ENCODE measurements at regions not wholly inside any gene's neighbourhood (a gene's known extent, or its start where the extent isn't known, plus 50 kb on each side); places are given as distances from the start of the nearest gene placed in this dataset.

- DNase-seq (ENCODE audit: low read depth): no peak
- TF ChIP-seq CTCF (IDR thresholded peaks at IDR 0.05; ENCODE audit: control insufficient read depth, extremely low read depth, insufficient read depth): no peak
- H3K4me3 ChIP-seq (ENCODE audit: low read depth, low read length): no peak overlapping the region
These were observed 1090.0 kb downstream of the EPHA7 start for GRCh38 chr6:92329208-92329847.

- TF ChIP-seq CTCF (IDR thresholded peaks at IDR 0.05; ENCODE audit: control insufficient read depth, extremely low read depth, insufficient read depth): no peak
- no peak for DNase-seq (ENCODE audit: low read depth)
- H3K4me3 ChIP-seq (ENCODE audit: low read depth, low read length): no peak overlapping the region
These were observed 1104.0 kb downstream of the EPHA7 start for GRCh38 chr6:92315312-92315711.

- H3K4me3 ChIP-seq (ENCODE audit: low read depth, low read length): no peak overlapping the region
- no peak for TF ChIP-seq CTCF (IDR thresholded peaks at IDR 0.05; ENCODE audit: control insufficient read depth, extremely low read depth, insufficient read depth)
- no peak for DNase-seq (ENCODE audit: low read depth)
These were observed 1122.3 kb downstream of the EPHA7 start for GRCh38 chr6:92297101-92297500.

- no peak for TF ChIP-seq CTCF (IDR thresholded peaks at IDR 0.05; ENCODE audit: control insufficient read depth, extremely low read depth, insufficient read depth)
- no peak for DNase-seq (ENCODE audit: low read depth)
- no peak overlapping the region for H3K4me3 ChIP-seq (ENCODE audit: low read depth, low read length)
These were observed 1127.3 kb downstream of the EPHA7 start for GRCh38 chr6:92292067-92292466.

GRCh38 chr6:92289831-92290230 is 1129.5 kb downstream of the EPHA7 start:
- TF ChIP-seq CTCF (IDR thresholded peaks at IDR 0.05; ENCODE audit: control insufficient read depth, extremely low read depth, insufficient read depth): no peak
- no peak for DNase-seq (ENCODE audit: low read depth)
- no peak overlapping the region for H3K4me3 ChIP-seq (ENCODE audit: low read depth, low read length)

GRCh38 chr6:92281571-92282076 is 1137.7 kb downstream of the EPHA7 start:
- TF ChIP-seq CTCF (IDR thresholded peaks at IDR 0.05; ENCODE audit: control insufficient read depth, extremely low read depth, insufficient read depth): no peak
- no peak for DNase-seq (ENCODE audit: low read depth)
- no peak overlapping the region for H3K4me3 ChIP-seq (ENCODE audit: low read depth, low read length)

- DNase-seq (ENCODE audit: low read depth): no peak
- H3K4me3 ChIP-seq (ENCODE audit: low read depth, low read length): no peak overlapping the region
- no peak for TF ChIP-seq CTCF (IDR thresholded peaks at IDR 0.05; ENCODE audit: control insufficient read depth, extremely low read depth, insufficient read depth)
These were observed 1144.2 kb downstream of the EPHA7 start for GRCh38 chr6:92275150-92275549.
